HPDE6-E6E7 (cell line): ENCODE measurements at regions not wholly inside any gene's neighbourhood (a gene's known extent, or its start where the extent isn't known, plus 50 kb on each side); places are given as distances from the start of the nearest gene placed in this dataset.
"Not testable (repeated sequence)": the region's sequence is repeated elsewhere in the genome, so short reads cannot be mapped to it uniquely, and the experiment has no call there.

Experiments
- DNase-seq: peaks from one replicate; pipeline ENCODE4 v3.0.0; 2011; ENCODE audit warnings: missing footprints; ENCODE audit errors: extremely low spot score

DNA sequence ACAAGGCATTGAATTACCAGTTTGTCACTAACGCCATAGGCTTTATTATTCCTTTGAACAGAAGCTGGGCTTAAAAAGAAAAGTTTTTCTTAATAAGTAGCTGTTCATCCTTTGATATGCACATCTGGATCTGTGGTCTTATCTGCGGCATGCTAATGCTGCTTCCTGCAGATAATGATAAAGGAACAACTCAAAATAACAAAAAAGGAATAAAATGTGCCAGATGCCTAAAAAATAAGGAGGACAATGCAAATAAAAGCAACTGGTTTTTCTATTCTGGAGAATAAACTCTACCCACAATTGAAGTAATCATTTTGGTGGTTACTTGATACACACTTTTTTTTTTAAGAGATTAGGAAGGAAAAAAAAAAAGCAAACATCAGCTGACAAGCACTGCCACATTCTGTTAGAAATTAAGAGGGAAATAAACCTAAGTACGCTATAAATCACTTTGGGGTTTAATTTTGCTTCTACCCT, 156.8 kb upstream of the SALL4 start:
- DNase-seq = no peak

DNA sequence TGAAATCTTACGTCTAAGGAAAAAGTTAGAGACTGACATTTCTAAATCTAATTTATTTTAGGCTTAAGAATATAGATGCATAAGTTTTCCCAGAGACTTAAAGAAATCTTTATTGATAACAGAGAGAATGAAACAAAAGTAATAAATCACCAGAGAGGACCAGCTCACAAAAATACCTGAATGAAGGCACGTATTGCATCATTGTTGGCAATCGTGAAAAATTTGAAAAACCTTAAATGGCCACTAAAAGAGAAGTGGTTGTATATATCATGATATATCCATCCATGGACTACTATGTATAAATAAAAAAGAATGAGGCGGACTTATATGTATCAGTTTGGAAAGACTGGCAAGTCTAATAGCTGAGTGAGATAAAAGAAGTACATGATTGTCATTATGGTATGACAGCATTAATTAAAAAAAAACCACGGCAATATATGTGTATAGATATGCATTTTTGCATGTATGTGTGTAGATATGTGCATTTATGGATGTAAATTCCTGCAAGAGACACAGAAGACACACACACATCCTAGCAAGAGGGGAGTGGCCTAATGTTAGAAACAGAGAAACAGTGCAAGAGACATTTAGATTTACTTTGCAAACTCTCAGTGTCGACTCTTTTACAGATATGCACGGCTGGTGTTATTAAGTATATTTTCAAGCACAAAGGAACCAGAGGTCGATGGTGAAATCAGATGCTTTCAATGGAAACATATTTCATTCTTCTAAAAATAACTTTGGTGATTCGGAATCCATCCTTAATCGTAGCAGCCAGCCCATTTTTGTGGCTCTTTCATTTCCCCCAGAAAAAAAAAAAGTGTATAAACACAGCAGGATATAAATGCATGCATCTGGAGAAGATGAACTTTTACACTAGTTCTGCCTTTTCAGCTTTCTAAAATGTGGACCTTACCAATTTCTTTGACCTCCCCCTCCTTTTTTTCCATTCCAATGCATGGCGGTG, 156.1 kb upstream of the SALL4 start:
- DNase-seq = no peak

DNA sequence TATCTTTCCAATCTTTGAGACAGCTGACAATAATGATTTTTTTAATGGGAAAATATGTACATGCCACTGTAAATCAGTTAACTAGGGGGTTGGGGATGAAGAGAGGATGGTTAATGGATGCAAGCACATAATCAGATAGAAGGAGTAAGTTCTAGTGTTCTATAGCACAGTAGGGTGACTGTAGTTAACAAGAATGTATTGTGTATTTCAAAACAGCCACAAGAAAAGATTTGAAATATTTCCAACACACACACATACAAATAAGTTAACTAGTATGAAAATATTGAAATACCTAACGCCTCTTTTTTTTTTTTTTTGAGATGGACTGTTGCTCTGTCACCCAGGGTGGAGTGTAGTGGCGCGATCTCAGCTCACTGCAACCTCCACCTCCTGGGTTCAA, 153.4 kb upstream of the SALL4 start:
- no peak for DNase-seq

DNA sequence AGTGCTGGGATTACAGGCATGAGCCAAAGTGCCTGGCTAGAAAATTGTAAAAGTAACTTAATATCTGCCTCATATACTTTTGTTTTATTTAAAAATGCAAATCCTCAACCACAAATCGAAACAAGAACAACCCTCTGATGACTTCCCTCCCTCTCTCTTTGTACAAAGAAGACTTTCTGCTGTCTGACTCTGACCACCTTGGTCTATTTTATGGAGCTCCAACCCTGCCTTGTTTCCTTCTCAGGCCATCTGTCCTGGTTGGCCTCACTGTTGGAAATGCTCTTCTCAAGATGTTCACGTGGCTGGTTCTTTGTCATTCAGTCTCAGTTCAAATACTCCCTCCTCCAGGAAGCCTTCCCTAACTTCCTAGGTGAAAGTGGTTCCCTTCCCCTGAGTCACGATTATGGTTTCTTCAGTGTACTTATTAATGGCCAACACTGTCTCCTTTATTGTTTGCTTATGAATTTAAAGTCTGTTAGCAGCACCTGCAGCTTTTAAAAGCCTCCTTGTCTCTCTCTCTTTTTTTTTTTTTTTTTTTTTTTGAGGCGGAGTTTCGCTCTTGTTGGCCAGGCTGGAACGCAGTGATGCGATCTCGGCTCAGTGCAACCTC, 151.5 kb upstream of the SALL4 start:
- DNase-seq = no peak

DNA sequence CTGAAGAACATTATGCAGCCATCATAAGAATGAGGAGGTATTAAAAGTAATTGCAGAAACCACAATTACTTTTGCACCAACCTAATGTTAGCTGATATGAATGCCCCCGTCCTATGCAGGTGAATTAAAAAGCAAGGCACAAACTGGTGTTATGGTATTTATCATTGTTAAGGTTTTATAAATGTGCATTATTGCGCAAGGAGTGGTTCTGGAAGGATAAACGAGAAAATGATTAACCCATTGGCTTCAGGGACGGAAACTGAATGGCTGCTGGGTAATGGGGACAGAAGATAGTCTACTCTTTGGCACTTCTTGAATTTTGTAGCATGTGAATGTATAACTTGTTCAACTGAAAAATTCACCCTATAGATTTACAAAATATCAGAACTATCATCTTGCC, 148.6 kb upstream of the SALL4 start:
- DNase-seq = no peak

DNA sequence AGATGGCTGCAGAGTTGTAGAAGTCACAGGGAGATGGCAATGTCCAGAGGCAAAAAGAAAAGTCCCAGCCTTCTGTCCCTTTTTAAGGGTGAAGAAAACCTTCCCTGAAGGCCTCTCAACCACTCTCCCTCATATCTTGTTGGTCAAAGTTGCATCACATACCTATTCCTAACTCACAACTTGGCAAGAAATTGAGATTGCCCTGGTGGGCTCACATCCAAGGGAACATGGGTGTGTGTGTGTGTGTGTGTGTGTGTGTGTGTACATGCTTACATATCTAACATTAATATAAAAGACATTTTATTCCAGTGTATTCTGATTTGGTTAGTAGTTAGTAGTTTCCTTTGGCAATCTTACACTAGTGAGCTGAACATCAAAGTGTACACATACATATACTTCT, 144.3 kb upstream of the SALL4 start:
- no peak for DNase-seq

DNA sequence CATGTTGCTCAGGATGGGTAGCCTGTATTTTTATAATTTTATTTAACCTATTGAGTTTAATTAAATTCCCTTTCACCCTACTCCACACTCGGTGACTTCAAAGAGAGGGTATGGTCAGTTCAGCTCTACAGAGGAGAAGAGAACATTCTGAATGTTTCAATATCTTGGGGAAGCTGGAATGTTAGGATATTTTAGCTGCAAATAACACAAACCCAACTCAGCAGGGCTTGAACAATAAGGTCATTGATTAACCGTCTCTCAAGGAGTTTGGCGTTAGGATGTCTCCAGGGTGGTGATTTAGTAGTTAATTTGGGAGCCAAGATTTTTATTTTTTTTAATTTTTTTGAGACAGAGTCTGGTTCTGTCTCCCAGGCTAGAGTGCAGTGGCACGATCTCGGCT, 143.6 kb upstream of the SALL4 start:
- DNase-seq = no peak

DNA sequence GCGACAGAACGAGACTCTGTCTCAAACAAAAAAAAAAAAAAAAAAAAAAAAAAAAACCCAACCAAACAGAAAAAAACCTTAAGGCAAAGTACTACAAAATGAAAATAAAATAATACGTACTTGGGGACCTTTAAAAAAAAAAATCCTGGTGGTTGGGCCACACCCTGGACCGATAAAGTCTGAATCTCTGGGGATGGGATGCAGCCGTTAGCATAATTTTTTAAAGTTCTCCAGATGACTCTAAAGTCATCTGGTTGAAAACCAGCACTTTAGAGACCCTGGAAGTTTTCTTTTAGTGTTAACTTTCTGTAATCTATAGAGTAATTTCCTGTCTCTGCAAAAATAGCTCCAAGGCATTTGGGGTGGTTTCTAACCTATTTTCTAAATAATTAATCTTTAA, 142.9 kb upstream of the SALL4 start:
- no peak for DNase-seq

DNA sequence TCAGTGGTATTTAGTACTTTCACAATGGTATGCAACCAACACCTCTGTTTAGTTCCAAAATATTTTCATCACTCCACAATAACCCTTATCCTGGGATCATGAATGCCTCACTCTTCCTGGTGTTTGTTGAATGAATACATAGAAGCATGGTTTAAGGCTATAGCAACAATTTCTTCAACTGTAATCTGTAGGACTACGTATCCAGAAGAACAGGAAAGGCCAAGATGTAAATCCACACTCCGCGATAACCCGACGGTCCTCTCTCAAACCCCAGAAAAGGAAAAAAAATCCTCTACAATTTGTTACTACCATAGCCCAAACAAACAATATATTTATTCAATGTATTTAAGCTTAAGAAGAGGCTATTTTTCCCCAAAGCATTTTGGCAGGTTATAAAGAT, 141.4 kb upstream of the SALL4 start:
- no peak for DNase-seq

DNA sequence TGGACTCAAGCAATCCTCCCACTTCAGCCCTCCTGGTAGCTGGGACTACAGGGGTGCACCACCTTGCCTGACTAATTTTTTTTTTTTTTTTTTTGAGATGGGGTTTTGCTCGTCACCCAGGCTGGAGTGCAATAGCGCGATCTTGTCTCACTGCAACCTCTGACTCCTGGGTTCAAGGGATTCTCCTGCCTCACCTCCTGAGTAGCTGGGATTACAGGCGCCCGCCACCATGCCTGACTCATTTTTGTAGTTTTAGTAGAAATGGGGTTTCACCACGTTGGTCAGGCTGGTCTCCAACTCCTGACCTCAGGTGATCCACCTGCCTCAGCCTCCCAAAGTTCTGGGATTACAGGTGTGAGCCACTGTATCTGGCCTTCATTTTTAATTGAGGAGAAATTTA, 141.0 kb upstream of the SALL4 start:
- not testable (repeated sequence) for DNase-seq

DNA sequence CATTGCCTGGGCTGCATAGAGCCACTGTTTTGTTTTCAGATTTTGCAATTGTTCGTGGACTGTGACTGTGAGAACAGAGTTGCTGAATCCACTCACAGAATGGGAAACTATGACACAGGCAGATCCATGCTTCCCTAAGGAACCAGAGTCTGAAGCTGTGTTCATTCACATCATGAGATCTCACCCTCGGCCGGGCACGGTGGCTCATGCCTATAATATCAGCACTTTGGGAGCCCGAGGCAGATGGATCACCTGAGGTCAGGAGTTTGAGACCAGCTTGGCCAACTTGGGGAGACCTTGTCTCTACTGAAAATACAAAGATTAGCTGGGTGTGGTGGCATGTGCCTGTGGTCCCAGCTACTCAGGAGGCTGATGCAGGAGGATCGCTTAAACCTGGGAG, 139.2 kb upstream of the SALL4 start:
- no peak for DNase-seq

DNA sequence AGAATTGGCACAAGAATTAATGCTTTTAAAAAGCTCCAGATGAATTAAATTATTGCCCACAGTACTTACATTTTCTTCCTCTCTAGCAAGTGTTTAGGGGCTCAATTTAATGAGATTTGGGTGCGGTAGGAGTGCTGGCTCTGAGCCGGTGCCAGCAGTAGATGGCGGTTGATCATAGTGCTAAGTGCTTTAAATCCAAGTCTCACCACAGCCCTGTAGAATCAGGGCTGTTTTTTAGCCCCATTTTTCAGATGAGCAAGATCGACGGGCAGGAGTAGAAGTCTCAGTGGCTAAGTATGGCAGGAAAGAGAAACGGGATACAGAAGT, 136.9 kb upstream of the SALL4 start:
- DNase-seq = no peak

DNA sequence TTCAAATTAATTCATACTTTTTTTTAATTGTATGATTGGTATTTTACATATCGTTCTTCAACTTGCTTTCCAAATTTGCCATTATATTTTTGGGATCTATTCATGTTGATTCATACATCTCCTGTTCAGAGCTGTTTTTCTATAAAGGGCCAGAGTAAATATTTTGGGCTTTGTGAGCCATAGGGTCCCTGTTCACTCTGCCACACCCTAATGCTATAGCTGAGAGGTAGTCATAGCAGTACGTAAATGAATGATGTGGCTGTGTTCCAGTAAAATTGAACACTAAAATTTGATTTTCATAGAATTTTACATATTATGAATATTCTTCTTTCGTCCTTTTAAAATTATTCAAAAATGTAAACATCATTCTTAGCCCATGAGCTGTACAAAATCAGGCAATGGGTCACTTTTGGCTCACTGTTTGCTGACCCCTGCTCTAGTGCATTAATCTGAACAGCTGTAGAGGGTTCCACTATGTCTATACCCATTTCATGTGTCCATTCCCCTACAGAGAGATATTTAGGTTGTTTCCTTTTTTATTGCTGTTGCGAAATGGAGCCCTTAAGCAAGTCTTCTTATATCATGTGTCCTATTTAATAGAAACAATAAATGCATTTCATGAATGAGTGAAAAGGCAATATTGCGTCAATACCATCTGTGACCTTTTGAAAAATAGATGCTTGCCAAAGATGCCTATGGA, 136.4 kb upstream of the SALL4 start:
- no peak for DNase-seq

DNA sequence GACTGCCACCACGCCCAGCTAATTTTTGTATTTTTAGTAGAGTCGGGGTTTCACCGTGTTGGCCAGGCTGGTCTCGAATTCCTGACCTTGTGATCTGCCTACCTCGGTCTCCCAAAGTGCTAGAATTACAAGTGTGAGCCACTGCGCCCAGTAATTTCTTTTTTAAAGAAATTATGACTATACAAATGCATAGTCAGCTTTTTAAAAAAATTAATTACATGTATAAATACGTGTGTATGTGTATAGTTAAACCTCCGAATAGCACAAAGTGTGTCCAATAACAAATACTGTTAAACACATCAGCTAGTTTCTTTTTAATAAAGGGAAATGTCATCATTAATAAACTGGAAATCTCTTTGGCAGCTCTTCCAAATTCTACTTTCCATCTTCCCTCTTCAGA, 135.5 kb upstream of the SALL4 start:
- no peak for DNase-seq

DNA sequence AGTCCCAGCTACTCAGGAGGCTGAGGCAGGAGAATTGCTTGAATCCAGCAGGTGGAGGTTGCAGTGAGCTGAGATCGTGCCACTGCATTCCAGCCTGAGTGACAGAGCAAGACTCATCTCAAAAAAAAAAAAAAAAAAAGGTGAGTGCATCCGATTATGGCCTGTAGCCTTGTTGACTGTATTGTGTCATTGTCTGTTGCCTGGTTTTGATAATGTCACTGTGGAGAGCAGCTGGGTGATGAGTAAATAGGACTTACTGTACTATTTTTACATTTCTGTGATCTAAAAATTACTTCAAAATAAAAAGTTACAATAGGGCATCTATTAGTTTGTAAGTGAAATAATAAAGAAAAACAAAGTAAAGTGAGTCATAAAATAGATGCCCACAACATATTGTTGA, 134.1 kb upstream of the SALL4 start:
- DNase-seq = no peak

DNA sequence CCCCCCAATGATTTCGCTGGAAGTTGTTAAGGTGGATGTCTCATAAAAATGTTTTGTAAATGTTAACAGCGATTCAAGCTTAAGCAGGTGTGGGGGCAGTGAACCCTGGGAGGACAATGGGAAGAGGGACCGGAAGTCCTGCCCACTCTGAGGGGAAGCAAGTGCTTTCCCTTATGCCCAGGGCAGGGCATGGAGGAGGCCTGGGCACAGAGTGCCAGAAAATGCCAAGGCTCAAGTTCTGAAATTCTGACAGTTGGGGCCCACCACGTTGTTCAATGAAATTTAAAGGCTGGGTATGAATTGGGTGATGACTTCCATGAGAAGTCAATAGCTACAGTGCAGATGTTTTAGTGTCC, 132.7 kb upstream of the SALL4 start:
- no peak for DNase-seq

DNA sequence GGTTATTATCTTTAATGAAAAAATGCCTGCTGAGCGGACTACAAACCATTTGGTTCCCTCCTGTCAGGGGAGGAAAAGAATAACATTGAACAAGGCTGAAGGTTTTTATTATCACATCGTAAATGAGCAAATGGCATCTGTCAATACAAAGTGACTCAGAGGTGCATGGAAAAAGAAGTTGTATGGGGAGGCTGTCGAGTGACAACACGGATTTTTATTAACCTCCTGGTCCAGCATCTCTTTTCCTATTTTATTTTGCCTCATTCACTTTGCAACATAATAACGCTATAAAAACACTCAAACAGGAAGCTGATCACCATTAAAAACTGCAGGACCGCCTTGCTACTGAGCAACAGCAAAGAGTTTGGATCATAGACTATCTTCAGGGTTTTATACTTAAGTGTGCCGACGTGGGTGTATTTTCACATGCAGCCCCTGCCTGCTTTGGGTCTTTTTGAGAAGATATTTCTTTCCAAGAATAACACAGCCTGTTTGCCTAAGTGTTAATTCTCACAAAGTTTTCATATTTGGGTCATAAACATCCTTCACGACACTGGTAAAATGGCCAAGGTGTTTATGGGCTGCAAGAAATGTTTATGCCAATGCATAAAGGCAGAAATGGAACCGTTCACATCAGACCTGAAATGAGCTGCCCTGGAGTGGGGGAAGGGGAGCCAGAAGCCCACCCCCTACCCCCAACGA, 132.1 kb upstream of the SALL4 start:
- DNase-seq = no peak

DNA sequence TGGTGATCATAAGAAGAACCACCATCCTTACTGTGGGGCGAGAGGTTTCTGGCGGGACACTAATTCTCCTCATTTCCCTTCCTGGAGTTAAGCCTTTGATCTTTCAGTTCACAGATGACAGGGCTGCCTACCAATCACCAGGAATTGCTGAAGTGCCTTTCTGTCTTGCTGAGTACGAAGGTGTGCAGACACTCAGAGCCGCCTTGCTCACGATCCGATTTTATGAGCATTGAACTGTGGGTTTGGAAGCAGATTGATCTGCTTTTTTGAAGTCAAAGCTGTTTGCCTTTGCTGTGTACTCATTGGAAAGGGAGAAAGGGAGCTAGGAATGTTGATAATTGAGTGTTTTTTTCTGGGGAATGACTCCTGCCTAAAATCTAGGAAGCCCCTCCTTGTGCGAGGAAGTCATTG, 129.1 kb upstream of the SALL4 start:
- DNase-seq = no peak

DNA sequence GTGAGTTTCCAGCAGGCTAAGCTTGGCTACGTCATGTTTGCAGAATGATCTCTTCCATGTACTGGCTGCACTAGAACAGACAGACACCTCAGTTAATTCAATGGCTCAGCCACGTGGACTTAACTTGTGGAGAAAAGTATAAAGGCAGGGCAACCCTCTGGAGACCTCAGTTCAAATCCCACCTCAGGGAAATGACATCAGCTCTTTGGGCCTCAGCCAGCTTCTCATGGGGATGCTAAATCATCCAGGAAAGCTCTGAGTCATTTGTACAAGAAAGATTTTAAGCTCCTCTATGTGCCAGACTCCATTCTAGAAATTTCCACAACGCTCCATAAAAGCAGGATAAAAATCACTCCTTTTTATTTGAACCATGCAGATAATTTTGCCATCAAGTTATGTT, 128.5 kb upstream of the SALL4 start:
- peak; percentile 52 for DNase-seq

DNA sequence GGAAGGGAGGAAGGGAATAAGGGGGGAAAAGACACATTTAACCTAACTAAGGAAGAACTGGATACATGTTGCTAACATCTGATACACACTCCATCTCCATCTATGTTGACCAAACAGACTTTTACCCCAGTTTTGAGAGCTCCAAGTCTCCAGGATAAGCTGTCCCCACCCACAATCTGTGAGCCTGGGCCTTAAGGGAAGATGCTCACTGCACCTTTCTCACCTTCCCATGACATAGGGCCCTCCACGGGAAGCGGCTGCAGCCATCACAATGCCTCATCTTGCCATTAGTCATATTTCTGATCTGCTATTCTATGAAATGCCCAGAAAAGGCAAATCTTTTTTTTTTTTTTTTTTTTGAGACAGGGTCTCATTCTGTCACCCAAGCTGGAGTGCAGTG, 126.6 kb upstream of the SALL4 start:
- DNase-seq = no peak

DNA sequence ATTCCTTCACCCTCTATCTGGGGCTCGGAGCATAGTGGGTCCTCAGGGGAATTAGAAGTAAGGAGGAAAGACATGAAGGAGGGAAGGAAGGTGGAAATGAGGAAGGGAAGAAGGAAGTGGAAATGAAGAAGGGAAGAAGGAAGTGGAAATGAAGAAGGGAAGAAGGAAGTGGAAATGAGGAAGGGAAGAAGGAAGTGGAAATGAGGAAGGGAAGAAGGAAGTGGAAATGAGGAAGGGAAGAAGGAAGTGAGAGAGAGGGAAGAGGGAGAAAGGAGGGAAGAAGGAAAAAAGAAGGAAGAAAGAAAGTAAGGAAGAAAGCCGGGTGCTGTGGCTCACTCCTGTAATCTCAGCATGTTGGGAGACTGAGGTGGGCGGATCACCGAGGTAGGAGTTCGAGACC, 125.6 kb upstream of the SALL4 start:
- not testable (repeated sequence) for DNase-seq

DNA sequence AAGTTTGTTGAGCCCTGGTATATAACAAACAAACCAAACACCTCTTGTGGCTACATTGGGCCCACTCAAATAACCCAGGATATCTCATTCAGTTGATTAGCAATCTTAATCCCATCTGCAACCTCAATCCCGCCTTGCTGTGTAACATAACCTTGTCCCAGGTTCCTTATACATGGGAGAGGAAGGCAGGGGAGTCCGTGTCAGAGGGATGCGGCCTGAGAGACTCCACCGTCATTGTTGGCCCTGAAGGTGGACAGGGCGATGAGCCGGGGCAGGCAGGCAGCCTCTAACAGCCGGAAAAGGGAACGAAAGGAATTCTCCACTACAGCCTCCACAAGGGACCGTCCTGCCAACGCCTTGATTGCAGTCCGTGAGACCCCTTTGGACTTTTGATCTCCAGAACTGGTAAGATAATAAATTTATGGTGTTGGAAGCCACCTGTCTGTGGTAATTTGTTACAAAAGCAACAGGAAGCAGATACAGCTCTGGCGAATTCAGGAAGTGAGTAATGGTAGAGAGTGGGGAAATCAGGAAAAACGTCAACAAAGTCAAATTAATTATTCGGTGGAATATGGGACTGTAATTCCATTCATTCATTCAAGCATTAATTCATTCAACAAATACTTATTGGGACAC, 124.5 kb upstream of the SALL4 start:
- no peak for DNase-seq
